ENCODE measurements at regions not wholly inside any gene's neighbourhood (a gene's known extent, or its start where the extent isn't known, plus 50 kb on each side); places are given as distances from the start of the nearest gene placed in this dataset.

DNA sequence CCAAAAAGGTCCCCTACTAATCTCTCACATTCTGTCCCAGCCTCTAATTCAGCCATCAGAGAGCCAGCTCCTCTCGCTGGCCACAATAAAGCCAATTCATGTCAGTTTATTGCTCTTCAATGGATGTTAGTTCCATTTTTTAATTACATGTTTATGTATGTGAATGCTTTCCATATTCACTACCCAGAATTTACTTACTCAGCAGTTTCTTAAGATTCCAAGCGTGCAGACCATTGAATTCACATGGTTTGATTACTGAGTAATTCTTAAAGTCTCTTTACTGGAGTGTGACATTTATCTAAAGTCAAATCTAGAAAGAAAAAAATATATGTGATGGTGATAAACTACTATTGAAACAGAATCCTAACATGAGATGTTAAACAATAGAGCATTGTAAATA is 102.2 kb downstream of the LLPH start:
- Histone ChIP-seq H3K27me3 (ENCODE audit: control insufficient read depth, insufficient read depth, low read length) (no peaks in the 10 kb centered on the region), H3K4me3 (ENCODE audit: insufficient read depth, low read depth, low read length) (no peak overlapping the region), H3K36me3 (replicated peaks; ENCODE audit: control insufficient read depth, insufficient read depth, low read length) (no peaks in the 10 kb centered on the region)
- no peak for DNase-seq

DNA sequence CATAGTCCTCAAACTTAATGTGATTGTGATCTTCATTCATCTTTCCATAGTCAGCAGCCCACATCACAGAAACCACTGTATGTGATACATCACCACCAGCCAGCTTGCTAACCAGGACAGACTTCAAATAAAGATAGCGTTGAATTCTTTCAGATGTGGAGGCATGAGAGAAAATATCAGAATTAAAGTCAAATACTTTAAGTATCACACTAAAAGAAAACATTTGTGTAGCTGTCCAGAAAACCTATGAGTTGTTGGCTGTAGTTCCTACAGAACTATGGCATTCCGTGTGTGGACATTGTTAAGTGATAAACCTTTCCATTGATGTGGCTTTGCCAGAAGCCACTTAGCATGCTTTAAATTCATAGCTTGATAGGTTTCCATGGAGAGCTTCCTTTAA is 105.1 kb downstream of the LLPH start:
- DNase-seq: no peak
- H3K27me3 ChIP-seq (ENCODE audit: control insufficient read depth, insufficient read depth, low read length): no peaks in the 10 kb centered on the region
- H3K4me3 ChIP-seq (ENCODE audit: insufficient read depth, low read depth, low read length): no peak overlapping the region
- H3K36me3 ChIP-seq (replicated peaks; ENCODE audit: control insufficient read depth, insufficient read depth, low read length): no peaks in the 10 kb centered on the region

DNA sequence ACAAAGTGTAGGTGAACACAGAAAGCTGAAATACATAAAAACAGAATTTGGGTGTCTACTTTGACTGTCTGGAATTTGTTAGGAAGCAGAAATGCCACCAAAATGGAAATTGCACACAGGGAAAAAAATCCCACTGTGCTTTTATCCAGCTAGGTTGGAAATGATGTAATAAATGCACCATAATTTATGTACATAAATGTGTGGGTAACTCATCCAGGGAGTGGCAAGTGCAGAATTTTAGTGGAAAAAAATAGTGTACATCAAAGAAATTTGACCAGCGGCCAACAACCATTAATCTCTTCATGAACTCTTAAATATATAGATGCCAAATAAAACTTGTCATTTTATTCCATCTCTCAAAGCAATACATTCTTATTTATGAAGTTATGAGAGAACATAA is 105.6 kb downstream of the LLPH start:
- no peaks in the 10 kb centered on the region for H3K27me3 ChIP-seq (ENCODE audit: control insufficient read depth, insufficient read depth, low read length)
- no peaks in the 10 kb centered on the region for H3K36me3 ChIP-seq (replicated peaks; ENCODE audit: control insufficient read depth, insufficient read depth, low read length)
- no peak for DNase-seq
- H3K4me3 ChIP-seq (ENCODE audit: insufficient read depth, low read depth, low read length): no peak overlapping the region

DNA sequence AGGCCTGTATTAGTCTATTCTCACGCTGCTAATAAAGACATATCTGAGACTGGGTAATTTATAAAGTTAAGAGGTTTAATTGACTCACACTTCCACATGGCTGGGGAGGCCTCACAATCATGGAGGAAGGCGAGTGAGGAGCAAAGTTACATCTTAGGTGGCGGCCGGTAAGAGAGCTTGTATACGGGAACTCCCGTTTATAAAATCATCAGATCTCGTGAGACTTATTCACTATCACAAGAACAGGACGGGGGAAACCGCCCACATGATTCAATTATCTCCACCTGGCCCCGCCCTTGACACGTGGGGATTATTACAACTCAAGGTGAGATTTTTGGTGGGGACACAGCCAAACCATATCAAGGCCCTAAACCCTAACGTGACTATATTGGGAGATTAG is 110.1 kb downstream of the LLPH start:
- no peaks in the 10 kb centered on the region for H3K36me3 ChIP-seq (replicated peaks; ENCODE audit: control insufficient read depth, insufficient read depth, low read length)
- H3K4me3 ChIP-seq (ENCODE audit: insufficient read depth, low read depth, low read length): no peak overlapping the region
- no peak for DNase-seq
- H3K27me3 ChIP-seq (ENCODE audit: control insufficient read depth, insufficient read depth, low read length): no peaks in the 10 kb centered on the region

DNA sequence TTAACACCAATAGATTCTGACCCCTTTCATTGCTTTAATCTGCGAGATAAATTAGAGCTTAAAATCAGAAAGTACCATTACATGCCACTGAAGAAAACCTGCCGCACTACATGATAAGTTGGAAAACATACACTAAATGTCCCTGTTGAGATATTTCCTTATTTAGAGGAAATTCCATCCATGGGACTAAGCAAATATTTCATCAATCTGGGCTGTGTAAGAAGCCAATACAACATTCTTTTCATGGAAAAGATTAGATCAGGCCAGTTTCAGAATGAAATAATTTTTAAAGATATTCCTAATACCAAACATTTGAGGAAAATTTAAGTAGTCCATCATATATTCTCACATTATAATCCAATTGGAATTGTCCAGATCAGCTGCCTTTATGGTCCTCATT is 112.8 kb downstream of the LLPH start:
- no peak for DNase-seq
- Histone ChIP-seq H3K36me3 (replicated peaks; ENCODE audit: control insufficient read depth, insufficient read depth, low read length) (no peaks in the 10 kb centered on the region), H3K4me3 (ENCODE audit: insufficient read depth, low read depth, low read length) (no peak overlapping the region), H3K27me3 (ENCODE audit: control insufficient read depth, insufficient read depth, low read length) (no peaks in the 10 kb centered on the region)
